Stimulated activated naive B cell treated with anti-CD40 and anti-IgM and Interleukin-4, amounts not matched to agents 10 μg/mL and 1 μg/mL and 100 μg/mL, for 72 hours (primary cell): ENCODE measurements at regions not wholly inside any gene's neighbourhood (a gene's known extent, or its start where the extent isn't known, plus 50 kb on each side); places are given as distances from the start of the nearest gene placed in this dataset.

Experiments
- ATAC-seq, 2 donors: fragments of 150-1000 bp; cut with Tn5 transposase; replicated peaks; 2 replicates each; pipeline ENCODE4 v1.10.0; 2021; ENCODE audit warnings: moderate library complexity in 1 of 2
- DNase-seq: peaks from one replicate; pipeline ENCODE4 v3.0.0; 2021
- H3K27ac Mint-ChIP-seq: one replicate; pipeline ENCODE4 v1.8.0; 2022; ENCODE audit warnings: mild to moderate bottlenecking, mixed read lengths
- H3K27me3 Mint-ChIP-seq, 2 donors: one replicate each; pipeline ENCODE4 v1.8.0; 2022; ENCODE audit warnings: mixed read lengths in 2 of 2
- H3K36me3 Mint-ChIP-seq, 2 donors: one replicate each; pipeline ENCODE4 v1.8.0; 2022; ENCODE audit warnings: mixed read lengths in 2 of 2, mild to moderate bottlenecking in 1 of 2
- H3K4me1 Mint-ChIP-seq, 2 donors: one replicate each; pipeline ENCODE4 v1.8.0; 2022; ENCODE audit warnings: mixed read lengths in 2 of 2, mild to moderate bottlenecking in 1 of 2
- H3K4me3 Mint-ChIP-seq, 2 donors: one replicate each; pipeline ENCODE4 v1.8.0; 2022; ENCODE audit warnings: mild to moderate bottlenecking in 2 of 2, mixed read lengths in 2 of 2, moderate library complexity in 1 of 2
- H3K9me3 Mint-ChIP-seq, 2 donors: one replicate each; pipeline ENCODE4 v1.8.0; 2022; ENCODE audit warnings: mixed read lengths in 2 of 2, mild to moderate bottlenecking in 1 of 2

GRCh38 chr5:173477345-173478040, 139.0 kb downstream of the BOD1 start:
- Mint-ChIP-seq H3K36me3 (no peaks in the 10 kb centered on the region), H3K4me3 (no peak overlapping the region), H3K27ac (no peak overlapping the region), H3K27me3 (peaks cover 0 to 9% of the 10 kb centered on the region in 2 donors), H3K9me3 (peaks cover 0 to 3% of the 10 kb centered on the region in 2 donors), H3K4me1 (no peaks in the 10 kb centered on the region)
- no peak for DNase-seq
- ATAC-seq: no peak

GRCh38 chr5:173475780-173476179, 140.7 kb downstream of the BOD1 start:
- H3K4me1 Mint-ChIP-seq: no peaks in the 10 kb centered on the region
- H3K9me3 Mint-ChIP-seq: peaks cover 0 to 3% of the 10 kb centered on the region in 2 donors
- no peak overlapping the region for H3K27ac Mint-ChIP-seq
- H3K27me3 Mint-ChIP-seq: peaks cover 0 to 5% of the 10 kb centered on the region in 2 donors
- DNase-seq: no peak
- no peaks in the 10 kb centered on the region for H3K36me3 Mint-ChIP-seq
- no peak for ATAC-seq
- H3K4me3 Mint-ChIP-seq: no peak overlapping the region

GRCh38 chr5:173474881-173475287, 141.6 kb downstream of the BOD1 start:
- DNase-seq: no peak
- H3K36me3 Mint-ChIP-seq: no peaks in the 10 kb centered on the region
- no peak for ATAC-seq
- H3K9me3 Mint-ChIP-seq: peaks cover 2 to 3% of the 10 kb centered on the region in 2 donors
- H3K27me3 Mint-ChIP-seq: peaks cover 0 to 5% of the 10 kb centered on the region in 2 donors
- H3K4me3 Mint-ChIP-seq: no peak overlapping the region
- no peaks in the 10 kb centered on the region for H3K4me1 Mint-ChIP-seq
- no peak overlapping the region for H3K27ac Mint-ChIP-seq

GRCh38 chr5:173473288-173473687, 143.2 kb downstream of the BOD1 start:
- H3K36me3 Mint-ChIP-seq: no peaks in the 10 kb centered on the region
- H3K4me1 Mint-ChIP-seq: no peaks in the 10 kb centered on the region
- ATAC-seq: no peak
- H3K27me3 Mint-ChIP-seq: peaks cover 0 to 4% of the 10 kb centered on the region in 2 donors
- peaks cover 2 to 3% of the 10 kb centered on the region in 2 donors for H3K9me3 Mint-ChIP-seq
- no peak overlapping the region for H3K27ac Mint-ChIP-seq
- no peak for DNase-seq
- H3K4me3 Mint-ChIP-seq: no peak overlapping the region

- Mint-ChIP-seq H3K9me3 (peaks cover 2 to 3% of the 10 kb centered on the region in 2 donors), H3K4me1 (no peaks in the 10 kb centered on the region), H3K36me3 (no peaks in the 10 kb centered on the region), H3K27ac (no peak overlapping the region), H3K4me3 (no peak overlapping the region), H3K27me3 (peaks cover 0 to 4% of the 10 kb centered on the region in 2 donors)
- DNase-seq (no peak), ATAC-seq (no peak)
Measured at GRCh38 chr5:173472784-173473278, 143.6 kb downstream of the BOD1 start.

- peaks cover 2 to 3% of the 10 kb centered on the region in 2 donors for H3K9me3 Mint-ChIP-seq
Measured at GRCh38 chr5:173472164-173472563, 143.9 kb upstream of the STC2 start.

GRCh38 chr5:173468821-173469251, 140.6 kb upstream of the STC2 start:
- Mint-ChIP-seq H3K4me3 (no peak overlapping the region), H3K9me3 (peaks cover 0 to 9% of the 10 kb centered on the region in 2 donors), H3K27me3 (peaks cover 4 to 7% of the 10 kb centered on the region in 2 donors), H3K27ac (no peak overlapping the region), H3K36me3 (no peaks in the 10 kb centered on the region), H3K4me1 (no peaks in the 10 kb centered on the region)
- ATAC-seq (no peak), DNase-seq (no peak)

More at GRCh38 chr5:173472164-173472563, 143.9 kb upstream of the STC2 start:
- no peaks in the 10 kb centered on the region for H3K4me1 Mint-ChIP-seq
- no peak overlapping the region for H3K27ac Mint-ChIP-seq
- H3K4me3 Mint-ChIP-seq: no peak overlapping the region
- ATAC-seq (no peak), DNase-seq (no peak)
- H3K27me3 Mint-ChIP-seq: peaks cover 0 to 4% of the 10 kb centered on the region in 2 donors
- no peaks in the 10 kb centered on the region for H3K36me3 Mint-ChIP-seq

GRCh38 chr5:173466227-173466626, 138.0 kb upstream of the STC2 start:
- Mint-ChIP-seq H3K4me3 (no peak overlapping the region), H3K36me3 (no peaks in the 10 kb centered on the region), H3K27me3 (peaks cover 4 to 7% of the 10 kb centered on the region in 2 donors), H3K9me3 (peaks cover 0 to 11% of the 10 kb centered on the region in 2 donors), H3K4me1 (no peaks in the 10 kb centered on the region), H3K27ac (no peak overlapping the region)
- no peak for DNase-seq
- ATAC-seq: no peak

- Mint-ChIP-seq H3K4me3 (no peak overlapping the region), H3K36me3 (no peaks in the 10 kb centered on the region), H3K27me3 (peaks cover 4 to 7% of the 10 kb centered on the region in 2 donors), H3K27ac (no peak overlapping the region), H3K4me1 (no peaks in the 10 kb centered on the region), H3K9me3 (peaks cover 0 to 9% of the 10 kb centered on the region in 2 donors)
- ATAC-seq (no peak), DNase-seq (no peak)
Measured at GRCh38 chr5:173464813-173465212, 136.6 kb upstream of the STC2 start.

GRCh38 chr5:173463207-173463606, 135.0 kb upstream of the STC2 start:
- DNase-seq (no peak), ATAC-seq (no peak)
- Mint-ChIP-seq H3K27ac (no peak overlapping the region), H3K4me1 (no peaks in the 10 kb centered on the region), H3K36me3 (no peaks in the 10 kb centered on the region), H3K9me3 (peaks cover 0 to 9% of the 10 kb centered on the region in 2 donors), H3K27me3 (peaks cover 0 to 7% of the 10 kb centered on the region in 2 donors), H3K4me3 (no peak overlapping the region)

GRCh38 chr5:173458828-173459609, 130.8 kb upstream of the STC2 start:
- DNase-seq (no peak), ATAC-seq (no peak)
- no peak overlapping the region for H3K27ac Mint-ChIP-seq
- H3K4me1 Mint-ChIP-seq: no peaks in the 10 kb centered on the region
- no peaks in the 10 kb centered on the region for H3K27me3 Mint-ChIP-seq
- H3K36me3 Mint-ChIP-seq: no peaks in the 10 kb centered on the region
- peaks cover 0 to 1% of the 10 kb centered on the region in 2 donors for H3K9me3 Mint-ChIP-seq
- H3K4me3 Mint-ChIP-seq: no peak overlapping the region

GRCh38 chr5:173457482-173457881, 129.3 kb upstream of the STC2 start:
- Mint-ChIP-seq H3K27me3 (no peaks in the 10 kb centered on the region), H3K4me1 (no peaks in the 10 kb centered on the region), H3K27ac (no peak overlapping the region), H3K36me3 (no peaks in the 10 kb centered on the region), H3K9me3 (peaks cover 0 to 1% of the 10 kb centered on the region in 2 donors), H3K4me3 (no peak overlapping the region)
- no peak for DNase-seq
- ATAC-seq: no peak

GRCh38 chr5:173456751-173457171, 128.5 kb upstream of the STC2 start:
- ATAC-seq (no peak), DNase-seq (no peak)
- no peaks in the 10 kb centered on the region for H3K4me1 Mint-ChIP-seq
- H3K4me3 Mint-ChIP-seq: no peak overlapping the region
- no peaks in the 10 kb centered on the region for H3K36me3 Mint-ChIP-seq
- H3K27me3 Mint-ChIP-seq: no peaks in the 10 kb centered on the region
- H3K9me3 Mint-ChIP-seq: no peaks in the 10 kb centered on the region
- no peak overlapping the region for H3K27ac Mint-ChIP-seq

- Mint-ChIP-seq H3K27ac (no peak overlapping the region), H3K4me1 (no peaks in the 10 kb centered on the region), H3K27me3 (no peaks in the 10 kb centered on the region), H3K4me3 (no peak overlapping the region), H3K36me3 (no peaks in the 10 kb centered on the region), H3K9me3 (no peaks in the 10 kb centered on the region)
- no peak for ATAC-seq
- no peak for DNase-seq
Measured at GRCh38 chr5:173456181-173456580, 128.0 kb upstream of the STC2 start.

- H3K9me3 Mint-ChIP-seq: no peaks in the 10 kb centered on the region
- H3K4me3 Mint-ChIP-seq: no peak overlapping the region
- no peak overlapping the region for H3K27ac Mint-ChIP-seq
- DNase-seq (no peak), ATAC-seq (no peak)
- no peaks in the 10 kb centered on the region for H3K36me3 Mint-ChIP-seq
- H3K27me3 Mint-ChIP-seq: no peaks in the 10 kb centered on the region
- H3K4me1 Mint-ChIP-seq: no peaks in the 10 kb centered on the region
Measured at GRCh38 chr5:173455599-173455957, 127.4 kb upstream of the STC2 start.
